HUES6 (cell line): ENCODE measurements at regions not wholly inside any gene's neighbourhood (a gene's known extent, or its start where the extent isn't known, plus 50 kb on each side); places are given as distances from the start of the nearest gene placed in this dataset.

Source experiments
- H3K27ac ChIP-seq: 2 replicates; pipeline ENCODE4 v1.7.0; 2013; ENCODE audit warnings: low read depth, mild to moderate bottlenecking, low read length, inconsistent platforms
- H3K27me3 ChIP-seq: 2 replicates; pipeline ENCODE4 v1.6.1; 2013; ENCODE audit warnings: low read length; ENCODE audit not compliant: control insufficient read depth, insufficient read depth
- H3K36me3 ChIP-seq: 2 replicates; pipeline ENCODE4 v1.6.1; 2013; ENCODE audit warnings: low read length; ENCODE audit not compliant: control insufficient read depth, insufficient read depth
- H3K4me1 ChIP-seq: 2 replicates; pipeline ENCODE4 v1.6.1; 2013; ENCODE audit warnings: low read length; ENCODE audit not compliant: control insufficient read depth, insufficient read depth
- H3K4me3 ChIP-seq: 2 replicates; pipeline ENCODE4 v1.5.1; 2013; ENCODE audit warnings: low read depth, low read length
- H3K9ac ChIP-seq: one replicate; pipeline ENCODE4 v1.6.1; 2013; ENCODE audit warnings: mild to moderate bottlenecking, low read length
- H3K9me3 ChIP-seq: 2 replicates; pipeline ENCODE4 v1.6.1; 2013; ENCODE audit warnings: low read depth, low read length; ENCODE audit not compliant: control insufficient read depth, insufficient read depth

DNA sequence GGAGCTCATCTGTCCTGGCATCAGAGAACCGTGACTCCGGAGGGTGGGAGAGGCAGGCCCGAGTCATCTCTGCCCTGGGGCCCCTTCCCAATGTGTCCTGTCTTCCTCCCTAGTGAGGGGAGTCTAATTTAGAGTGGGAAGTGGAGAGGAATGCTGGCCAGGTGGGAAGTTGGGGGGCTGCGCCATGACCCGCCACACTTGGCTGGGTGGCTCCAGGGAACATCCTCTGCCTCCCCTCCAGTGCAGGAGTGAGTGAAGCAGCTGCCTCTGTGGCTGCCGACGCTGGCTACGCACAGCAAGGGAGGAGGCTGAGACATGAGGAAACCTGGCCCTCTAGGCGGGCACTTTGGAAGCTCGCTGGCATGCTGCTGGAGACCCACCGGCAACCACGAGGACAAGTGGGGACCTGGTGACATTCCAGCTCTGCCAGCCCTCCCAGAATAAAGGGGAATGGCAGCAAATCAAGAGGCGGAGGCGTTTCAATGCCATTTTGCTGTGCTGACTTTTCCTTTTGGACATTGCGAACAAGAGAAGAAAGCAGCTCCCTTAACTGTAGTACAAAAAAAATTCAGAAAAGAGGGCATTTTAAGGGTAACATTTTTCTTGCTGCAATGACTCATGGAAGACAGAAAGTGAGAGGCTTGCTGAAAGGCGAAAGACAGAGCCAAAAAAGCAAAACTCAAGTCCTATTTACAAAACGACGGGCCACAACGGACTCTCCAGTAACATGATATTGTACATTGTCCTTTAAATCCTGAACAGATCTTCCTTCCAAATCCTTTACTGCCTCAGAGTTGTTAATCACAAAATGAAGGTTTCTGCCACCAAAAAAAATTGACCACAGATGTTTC lies 121.2 kb upstream of the PITRM1 start:
- Histone ChIP-seq H3K27ac (no peak overlapping the region), H3K9me3 (no peaks in the 10 kb centered on the region), H3K4me1 (peaks cover 7% of the 10 kb centered on the region; the same call in 1 of the 2 replicates), H3K27me3 (no peaks in the 10 kb centered on the region), H3K9ac (no peak overlapping the region), H3K4me3 (no peak overlapping the region), H3K36me3 (no peaks in the 10 kb centered on the region)

DNA sequence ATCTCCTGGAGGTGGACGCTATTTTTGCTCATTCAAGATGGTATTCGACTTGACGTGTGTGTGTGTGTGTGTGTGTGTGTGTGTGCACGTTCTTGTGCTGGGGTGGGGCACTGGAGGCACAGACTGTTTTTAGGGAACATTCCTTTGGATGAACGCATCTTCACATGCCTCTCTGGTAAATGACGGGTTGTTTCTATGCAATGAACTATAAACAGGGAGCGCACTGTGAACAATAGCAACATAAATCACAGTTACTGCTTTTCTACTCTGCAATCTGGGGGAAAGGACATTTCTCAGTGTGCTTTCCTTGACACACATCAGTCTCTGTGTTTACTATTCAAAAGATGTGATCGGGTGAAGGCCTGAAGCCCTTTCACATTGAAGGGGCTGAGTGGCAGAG lies 120.1 kb upstream of the PITRM1 start:
- no peaks in the 10 kb centered on the region for H3K9me3 ChIP-seq
- H3K36me3 ChIP-seq: no peaks in the 10 kb centered on the region
- no peaks in the 10 kb centered on the region for H3K27me3 ChIP-seq
- H3K4me3 ChIP-seq: no peak overlapping the region
- H3K27ac ChIP-seq: no peak overlapping the region
- H3K4me1 ChIP-seq: peaks cover 7% of the 10 kb centered on the region; the same call in 1 of the 2 replicates
- no peak overlapping the region for H3K9ac ChIP-seq

DNA sequence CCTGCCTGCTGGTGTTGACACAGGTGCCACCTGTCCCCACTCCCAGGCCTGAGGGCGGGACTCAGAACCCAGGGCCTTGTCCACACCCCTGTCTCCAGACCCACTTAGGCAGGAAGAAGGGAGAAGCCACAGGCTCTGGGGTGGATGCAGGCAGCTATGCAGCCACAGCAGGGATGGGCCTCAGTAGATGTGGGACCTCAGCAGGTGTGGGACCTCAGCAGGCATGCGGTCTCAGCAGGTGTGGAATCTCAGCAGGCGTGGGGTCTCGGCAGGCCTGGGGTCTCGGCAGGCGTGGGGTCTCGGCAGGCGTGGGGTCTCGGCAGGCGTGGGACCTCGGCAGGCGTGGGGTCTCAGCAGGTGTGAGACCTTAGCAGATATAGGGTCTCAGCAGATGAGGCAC lies 118.0 kb upstream of the PITRM1 start:
- no peak overlapping the region for H3K27ac ChIP-seq
- no peak overlapping the region for H3K9ac ChIP-seq
- H3K27me3 ChIP-seq: no peaks in the 10 kb centered on the region
- no peak overlapping the region for H3K4me3 ChIP-seq
- no peaks in the 10 kb centered on the region for H3K36me3 ChIP-seq
- H3K9me3 ChIP-seq: no peaks in the 10 kb centered on the region
- peaks cover 4% of the 10 kb centered on the region; the same call in 1 of the 2 replicates for H3K4me1 ChIP-seq

DNA sequence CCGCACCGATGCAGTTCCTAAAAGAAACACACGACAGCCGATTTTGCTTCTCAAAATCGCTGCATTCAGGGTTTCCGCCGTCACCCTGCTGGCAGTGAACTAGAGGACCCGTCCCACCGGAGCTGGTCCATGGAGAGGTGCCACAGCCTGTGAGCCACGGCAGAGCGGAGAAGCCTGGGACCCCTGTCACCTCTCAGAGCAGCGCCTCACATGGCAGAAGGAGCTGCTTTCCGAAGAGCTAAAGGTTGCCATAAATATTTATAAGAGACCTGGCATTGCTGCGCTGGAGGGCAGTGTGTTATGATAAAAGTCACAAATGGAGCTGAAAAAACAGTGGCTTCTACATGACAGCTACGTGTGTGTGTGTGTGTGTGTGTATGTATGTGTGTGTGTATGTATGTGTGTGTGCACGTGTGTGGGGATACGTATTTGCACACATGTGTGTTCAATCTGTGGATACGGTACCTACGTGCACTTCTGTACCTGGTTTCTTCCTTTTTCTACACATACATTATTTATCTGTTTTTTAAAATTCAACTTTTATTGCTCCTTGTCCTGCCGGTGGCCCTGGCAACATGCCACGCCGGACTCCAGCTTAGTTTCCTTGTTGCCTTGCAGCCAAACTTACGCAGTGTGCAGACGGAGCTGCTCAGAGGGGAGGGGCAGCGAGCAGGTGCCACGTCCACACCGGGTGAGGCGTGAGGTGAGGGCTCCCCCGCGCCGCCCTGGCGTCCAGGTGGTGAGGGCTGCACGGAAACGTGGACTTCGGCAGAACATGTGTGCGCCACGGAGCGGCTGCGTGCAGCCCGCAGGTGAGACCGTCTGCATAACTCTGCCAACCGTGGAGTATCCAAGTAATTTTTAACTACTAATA lies 115.2 kb upstream of the PITRM1 start:
- Histone ChIP-seq H3K9ac (no peak overlapping the region), H3K9me3 (no peaks in the 10 kb centered on the region), H3K27me3 (no peaks in the 10 kb centered on the region), H3K27ac (no peak overlapping the region), H3K36me3 (no peaks in the 10 kb centered on the region), H3K4me1 (no peaks in the 10 kb centered on the region), H3K4me3 (no peak overlapping the region)

DNA sequence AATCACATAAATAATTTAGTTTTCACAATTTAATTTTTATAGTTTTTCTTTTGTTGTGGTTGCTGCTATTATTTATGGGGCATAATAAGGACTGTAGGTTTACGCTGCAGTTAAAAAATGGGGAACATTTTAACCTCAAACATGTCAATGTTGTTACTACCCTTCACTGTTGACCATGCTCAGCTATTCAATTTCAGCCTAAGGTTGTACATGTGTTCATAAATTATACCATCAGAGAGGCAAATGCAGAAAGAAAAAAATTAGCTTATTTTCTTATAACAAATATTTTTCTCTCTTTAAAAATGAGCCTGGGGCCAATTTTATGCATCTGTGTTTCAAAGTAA lies 110.1 kb upstream of the PITRM1 start:
- H3K9ac ChIP-seq: no peak overlapping the region
- no peaks in the 10 kb centered on the region for H3K9me3 ChIP-seq
- H3K4me1 ChIP-seq: no peaks in the 10 kb centered on the region
- H3K27me3 ChIP-seq: no peaks in the 10 kb centered on the region
- H3K4me3 ChIP-seq: no peak overlapping the region
- no peaks in the 10 kb centered on the region for H3K36me3 ChIP-seq
- H3K27ac ChIP-seq: no peak overlapping the region

DNA sequence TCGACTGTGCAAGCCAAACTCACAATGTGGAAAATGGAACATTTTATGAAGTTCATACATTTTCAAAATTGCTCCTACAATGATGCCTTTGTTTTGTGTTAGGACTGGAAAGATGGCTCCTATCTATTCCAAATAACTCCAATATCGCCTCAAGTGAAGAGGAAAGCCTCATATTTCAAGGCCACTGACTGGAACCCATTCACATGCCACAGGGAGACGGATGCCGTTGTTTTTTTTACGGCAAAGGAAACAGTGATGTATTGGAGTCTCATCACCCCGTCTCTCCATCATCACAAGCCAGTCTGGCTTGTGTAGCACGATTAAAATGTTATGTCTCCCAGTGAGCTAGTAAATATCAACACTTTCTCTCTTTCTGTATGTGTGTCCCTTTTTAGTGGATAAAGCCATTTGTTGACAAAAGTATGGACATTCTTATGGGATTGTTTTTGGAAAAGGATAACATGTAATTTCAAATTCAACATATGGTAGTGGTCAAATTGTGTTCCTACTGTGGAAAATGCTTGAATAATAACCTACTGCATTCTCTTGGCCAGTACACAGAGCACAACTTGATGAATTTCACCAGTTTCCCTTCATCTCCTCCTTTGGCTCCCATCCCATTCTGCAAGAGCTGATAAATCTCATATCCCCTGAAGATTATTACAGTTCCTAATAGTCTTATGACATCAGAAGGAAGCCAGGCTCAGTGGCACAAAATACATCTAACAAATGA lies 109.5 kb upstream of the PITRM1 start:
- H3K27me3 ChIP-seq: no peaks in the 10 kb centered on the region
- no peak overlapping the region for H3K4me3 ChIP-seq
- H3K9me3 ChIP-seq: no peaks in the 10 kb centered on the region
- H3K27ac ChIP-seq: no peak overlapping the region
- H3K9ac ChIP-seq: no peak overlapping the region
- no peaks in the 10 kb centered on the region for H3K36me3 ChIP-seq
- H3K4me1 ChIP-seq: no peaks in the 10 kb centered on the region

DNA sequence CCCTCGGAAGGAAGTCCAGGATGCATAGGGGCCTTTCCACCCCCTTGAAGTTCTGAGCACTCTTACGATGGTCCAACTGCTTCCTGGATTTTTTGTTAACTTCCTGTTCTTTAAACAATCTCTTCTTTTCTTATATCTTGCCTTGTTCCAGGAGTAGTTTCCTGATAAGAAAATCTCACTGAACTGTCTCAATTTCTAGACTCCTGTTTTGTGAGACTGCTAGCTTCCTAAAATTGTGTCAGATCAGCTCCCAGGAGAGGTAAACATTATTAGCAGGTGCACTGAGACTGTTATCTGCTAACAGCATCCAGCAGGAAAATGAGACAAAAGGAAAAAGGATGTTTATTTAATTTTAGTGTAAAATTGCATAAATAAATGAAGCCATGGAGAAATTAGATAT lies 106.2 kb upstream of the PITRM1 start:
- no peak overlapping the region for H3K4me3 ChIP-seq
- H3K9ac ChIP-seq: no peak overlapping the region

DNA sequence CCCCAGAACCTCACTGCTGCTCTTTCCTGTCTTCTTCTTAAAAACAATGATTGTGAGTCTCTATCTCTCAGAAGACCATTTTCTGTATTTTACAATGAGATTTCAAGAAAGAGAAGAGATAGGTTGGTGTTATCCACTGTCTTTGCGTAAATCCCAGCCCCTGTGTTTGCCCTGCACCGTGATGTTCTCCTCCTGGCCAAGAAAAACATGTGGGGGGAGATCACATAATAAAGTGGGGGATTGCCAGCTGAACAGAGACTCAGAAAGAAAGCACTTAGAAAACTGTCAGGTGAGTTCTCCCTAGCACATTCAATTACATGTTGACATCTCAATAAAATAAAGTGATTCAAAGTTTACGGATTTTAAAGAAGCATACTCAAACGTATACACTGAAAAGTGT lies 105.0 kb upstream of the PITRM1 start:
- no peak overlapping the region for H3K4me3 ChIP-seq
- no peaks in the 10 kb centered on the region for H3K4me1 ChIP-seq
- no peaks in the 10 kb centered on the region for H3K27me3 ChIP-seq
- no peak overlapping the region for H3K9ac ChIP-seq
- no peak overlapping the region for H3K27ac ChIP-seq
- H3K36me3 ChIP-seq: no peaks in the 10 kb centered on the region
- H3K9me3 ChIP-seq: no peaks in the 10 kb centered on the region

More for the DNA sequence above, 106.2 kb upstream of the PITRM1 start:
- Histone ChIP-seq H3K9me3 (no peaks in the 10 kb centered on the region), H3K36me3 (no peaks in the 10 kb centered on the region), H3K27ac (no peak overlapping the region), H3K27me3 (no peaks in the 10 kb centered on the region), H3K4me1 (no peaks in the 10 kb centered on the region)

DNA sequence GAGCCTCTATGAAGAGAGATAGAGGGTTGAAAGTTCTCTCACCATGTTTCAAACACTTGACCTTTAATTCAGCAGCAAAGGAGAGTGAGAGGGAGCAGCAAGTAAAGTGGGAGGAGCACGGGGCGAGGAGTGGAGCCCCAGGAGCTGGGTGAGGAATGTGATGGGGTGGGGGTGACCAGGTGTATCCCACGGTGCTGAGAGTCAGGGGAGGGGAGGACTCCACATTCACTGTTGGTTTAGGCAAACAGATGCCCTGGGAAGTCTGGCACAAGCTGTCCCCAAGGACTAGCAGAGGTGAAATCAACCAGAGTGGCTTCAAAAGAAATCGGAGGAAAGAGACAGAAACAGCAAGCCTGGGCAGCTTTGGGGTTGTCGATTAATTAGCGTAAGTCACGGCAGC lies 101.8 kb upstream of the PITRM1 start:
- no peaks in the 10 kb centered on the region for H3K36me3 ChIP-seq
- no peak overlapping the region for H3K4me3 ChIP-seq
- H3K27ac ChIP-seq: no peak overlapping the region
- no peaks in the 10 kb centered on the region for H3K9me3 ChIP-seq
- H3K27me3 ChIP-seq: no peaks in the 10 kb centered on the region
- H3K4me1 ChIP-seq: peaks cover 9% of the 10 kb centered on the region; the same call in 1 of the 2 replicates
- H3K9ac ChIP-seq: no peak overlapping the region

DNA sequence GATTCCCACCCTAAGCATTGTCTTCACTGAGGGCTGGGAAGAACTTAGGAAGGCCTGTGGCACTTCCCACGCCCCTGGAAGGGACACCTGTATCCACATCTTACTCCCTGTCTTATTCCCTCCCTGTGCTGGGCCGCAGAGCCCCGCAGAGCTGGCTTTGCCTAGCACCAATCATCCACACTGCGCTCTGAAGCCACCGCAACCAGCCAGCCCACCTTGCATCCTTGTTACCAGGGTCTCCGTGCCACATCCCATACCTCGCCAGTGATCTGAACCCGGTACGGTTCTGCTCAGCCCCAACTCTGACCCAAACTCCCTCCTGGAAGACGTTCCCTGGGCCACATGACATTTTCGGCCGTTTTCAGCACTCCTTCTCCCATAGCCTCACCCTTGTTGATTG lies 101.4 kb upstream of the PITRM1 start:
- H3K27me3 ChIP-seq: no peaks in the 10 kb centered on the region
- no peaks in the 10 kb centered on the region for H3K9me3 ChIP-seq
- H3K36me3 ChIP-seq: no peaks in the 10 kb centered on the region
- no peak overlapping the region for H3K27ac ChIP-seq
- H3K4me3 ChIP-seq: no peak overlapping the region
- H3K9ac ChIP-seq: no peak overlapping the region
- H3K4me1 ChIP-seq: peaks cover 9% of the 10 kb centered on the region; the same call in 1 of the 2 replicates
